SH-SY5Y (cell line): ENCODE measurements at regions not wholly inside any gene's neighbourhood (a gene's known extent, or its start where the extent isn't known, plus 50 kb on each side); places are given as distances from the start of the nearest gene placed in this dataset.

Experiments used
- GATA2 ChIP-seq: IDR thresholded peaks from 2 replicates; pipeline ENCODE4 v1.6.1; 2011; ENCODE audit warnings: mild to moderate bottlenecking, low read depth, low read length
- GATA3 ChIP-seq: IDR thresholded peaks from 2 replicates; pipeline ENCODE4 v1.6.1; 2011; ENCODE audit warnings: low read depth, mild to moderate bottlenecking, low read length, moderate library complexity

DNA sequence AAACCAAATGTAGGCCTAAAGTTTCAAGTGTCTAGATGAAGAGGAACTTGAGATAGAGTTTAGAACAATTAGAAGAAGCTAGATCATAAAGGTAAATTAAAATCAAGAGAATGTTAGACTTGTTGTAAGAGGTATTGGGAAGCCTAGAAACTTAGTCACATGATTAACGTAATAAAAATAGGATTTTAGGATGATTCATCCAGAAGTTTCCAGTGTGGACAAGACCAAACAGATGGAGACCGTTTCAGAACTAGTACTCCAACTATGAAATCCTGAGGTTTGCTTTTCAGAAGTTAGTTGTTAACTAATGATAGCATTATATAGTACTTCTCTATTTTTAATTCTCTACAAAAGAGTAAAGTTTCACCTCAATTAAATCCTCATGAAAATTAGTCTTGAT is 104.9 kb downstream of the MZT1 start:
- no peak for TF ChIP-seq GATA3
- no peak for TF ChIP-seq GATA2

DNA sequence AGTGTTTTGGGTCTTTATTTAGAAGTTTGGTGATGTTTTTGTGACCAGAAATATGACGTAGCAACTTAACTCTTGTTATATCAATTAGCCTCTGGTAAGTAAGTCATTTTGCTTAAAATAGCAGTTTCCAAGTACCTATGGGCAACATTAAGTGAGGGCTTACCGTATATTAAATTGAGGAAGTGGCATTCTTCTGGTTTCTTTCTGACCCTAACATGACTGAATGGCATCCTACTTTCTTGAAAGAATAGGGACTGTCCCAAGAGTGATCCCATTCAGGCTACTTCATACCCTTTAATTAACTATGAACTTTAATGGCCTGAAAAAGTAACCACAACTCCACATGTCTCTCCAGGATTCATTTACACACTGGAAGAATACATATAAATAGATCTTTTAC is 106.6 kb downstream of the MZT1 start:
- TF ChIP-seq GATA2 = no peak
- TF ChIP-seq GATA3 = no peak

DNA sequence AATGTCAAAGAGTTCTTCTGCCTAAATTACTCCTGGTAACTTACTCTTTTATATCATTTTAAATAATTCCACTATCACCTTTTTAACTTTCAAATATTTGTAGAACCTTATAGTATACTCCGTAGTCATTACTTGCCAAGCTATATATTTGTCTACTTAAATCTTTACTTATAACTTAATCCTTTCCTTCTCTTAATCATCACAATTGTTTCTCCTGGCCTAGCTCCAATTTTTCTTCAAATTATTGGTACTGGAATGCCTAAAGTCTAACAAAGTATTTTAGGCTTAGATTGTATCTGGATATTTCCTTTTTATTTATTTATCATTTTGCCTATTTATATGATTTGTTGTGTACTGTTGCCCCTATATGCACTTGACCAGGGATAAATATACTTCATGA is 109.5 kb downstream of the MZT1 start:
- TF ChIP-seq GATA2 (no peak), GATA3 (no peak)

DNA sequence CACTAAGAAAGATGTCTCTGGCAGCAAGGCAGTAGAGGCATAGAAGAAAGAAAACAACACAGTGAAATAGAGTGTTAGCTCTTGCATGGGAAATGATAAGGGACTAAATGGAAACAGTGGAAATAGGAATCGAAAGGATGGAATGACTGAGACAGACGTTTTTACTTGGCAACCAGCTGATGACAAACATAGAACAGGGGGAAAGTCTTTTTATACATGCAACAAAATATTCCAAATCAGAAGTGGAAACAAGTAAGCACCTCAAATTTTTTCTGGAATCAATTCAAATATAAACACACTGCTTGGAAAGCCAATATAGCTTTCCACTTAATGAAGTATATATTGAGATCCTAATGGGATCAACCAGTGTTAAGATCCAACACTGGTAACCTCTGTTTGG is 110.2 kb downstream of the MZT1 start:
- TF ChIP-seq GATA2 = no peak

DNA sequence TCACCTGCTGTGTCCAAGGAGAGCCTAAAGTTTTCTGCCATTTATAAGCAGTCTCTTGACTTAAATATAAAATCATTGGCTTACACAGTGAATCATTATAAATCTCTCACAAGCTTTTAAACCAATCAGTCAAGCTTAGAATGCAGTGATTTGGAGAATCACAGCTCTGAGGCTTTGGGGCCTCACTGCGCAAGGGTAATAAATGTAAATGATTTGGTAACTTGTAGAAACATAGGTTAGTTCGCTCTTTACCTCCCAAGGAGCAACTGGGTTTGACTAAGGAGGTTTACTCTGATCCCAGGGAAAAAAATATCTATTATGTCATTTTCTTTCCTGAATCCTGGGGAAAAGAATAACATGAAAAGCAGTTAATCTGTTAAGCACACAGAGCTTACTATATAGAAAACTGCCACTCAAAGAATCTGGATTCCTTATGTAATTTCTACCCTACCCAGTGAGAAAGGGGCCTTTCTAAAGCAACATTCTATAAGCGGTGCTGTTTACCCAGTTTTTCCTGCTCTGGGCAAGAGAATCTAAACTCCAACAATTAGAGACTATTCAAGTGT is 128.2 kb downstream of the MZT1 start:
- TF ChIP-seq GATA3 (no peak), GATA2 (no peak)

DNA sequence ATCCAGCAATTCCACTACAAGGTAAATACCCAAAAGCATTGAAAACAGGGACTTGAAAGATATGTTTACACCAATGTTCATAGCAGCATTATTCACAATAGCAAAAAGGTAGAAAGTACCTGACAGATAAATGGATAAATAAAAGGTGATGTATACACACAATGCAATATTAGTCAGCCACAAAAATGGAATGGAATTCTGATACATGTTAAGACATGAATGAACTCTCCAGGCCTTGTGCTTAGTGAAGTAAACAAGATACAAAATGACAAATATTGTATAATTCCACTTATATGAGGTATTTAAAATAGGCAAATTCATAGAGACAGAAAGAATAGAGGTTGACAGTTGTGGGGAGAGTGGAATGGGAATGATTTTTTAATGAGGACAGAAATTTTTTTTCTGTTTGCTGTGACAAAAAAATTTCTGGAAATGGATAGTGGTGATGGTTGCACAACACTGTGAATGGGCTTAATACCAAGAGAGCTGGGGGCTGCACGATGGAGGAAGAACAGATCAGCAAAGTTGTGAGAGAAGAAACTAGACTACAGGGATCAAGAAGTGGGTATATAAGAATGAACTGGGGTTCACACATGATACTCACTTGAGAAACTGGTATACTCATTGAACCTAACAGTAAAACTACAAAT is 137.2 kb downstream of the MZT1 start:
- no peak for TF ChIP-seq GATA2
- no peak for TF ChIP-seq GATA3

DNA sequence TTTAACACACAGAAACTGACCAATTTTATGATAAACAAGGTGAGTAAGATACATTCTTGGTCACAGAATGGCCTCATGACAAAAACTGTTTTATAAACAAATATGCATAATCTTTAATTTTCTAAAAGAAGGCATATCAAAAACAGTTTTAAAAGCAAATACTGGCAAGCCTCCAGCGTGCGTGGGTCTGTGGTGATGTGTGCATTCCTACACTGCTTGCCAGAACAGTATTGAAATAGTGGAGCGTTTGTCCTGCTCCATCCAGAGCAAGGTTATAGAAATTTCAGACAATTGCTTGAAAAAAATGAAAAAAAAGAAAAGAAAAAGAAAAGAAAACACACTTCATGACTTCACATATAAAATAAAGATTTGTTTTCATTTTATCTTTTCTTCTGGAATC is 140.9 kb downstream of the MZT1 start:
- TF ChIP-seq GATA3 (no peak), GATA2 (no peak)

DNA sequence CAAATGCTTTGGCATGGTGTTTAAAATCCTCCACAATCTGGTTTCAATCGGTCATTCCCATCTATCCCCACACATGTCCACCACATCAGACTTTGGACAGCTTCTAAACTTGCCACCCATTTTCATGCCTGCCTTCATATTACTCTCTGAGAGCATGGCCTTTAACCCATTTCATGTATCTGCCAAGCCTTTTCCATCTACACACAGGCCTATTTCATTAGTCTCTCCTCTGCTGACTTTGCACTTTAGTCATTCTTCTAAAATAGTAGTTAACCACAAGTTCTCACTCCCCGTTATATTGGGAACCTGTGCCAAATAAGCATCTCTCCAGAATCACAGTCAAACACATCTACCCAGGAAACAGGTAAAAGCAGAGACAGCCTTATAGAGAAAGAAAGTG is 142.2 kb downstream of the MZT1 start:
- TF ChIP-seq GATA2 = no peak
- TF ChIP-seq GATA3 = no peak

DNA sequence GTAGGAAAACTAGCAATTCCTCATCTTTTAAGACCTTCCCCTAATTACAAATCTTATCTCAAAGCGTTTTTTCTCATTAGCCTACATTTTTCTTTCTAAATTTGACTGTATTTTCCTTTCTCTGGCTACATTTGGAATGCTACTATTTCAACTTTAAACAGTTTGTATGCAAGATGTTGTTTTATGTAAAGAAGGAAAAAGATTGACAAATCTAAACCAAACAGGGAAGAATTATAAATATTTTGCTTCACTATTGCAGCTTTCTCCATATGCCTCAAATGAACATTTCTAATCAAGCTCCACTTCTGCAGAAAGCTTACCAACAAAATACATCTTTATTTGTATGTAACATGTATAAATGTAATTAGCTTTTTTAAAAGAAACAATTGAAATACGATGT is 156.2 kb downstream of the MZT1 start:
- TF ChIP-seq GATA2 (no peak), GATA3 (no peak)

DNA sequence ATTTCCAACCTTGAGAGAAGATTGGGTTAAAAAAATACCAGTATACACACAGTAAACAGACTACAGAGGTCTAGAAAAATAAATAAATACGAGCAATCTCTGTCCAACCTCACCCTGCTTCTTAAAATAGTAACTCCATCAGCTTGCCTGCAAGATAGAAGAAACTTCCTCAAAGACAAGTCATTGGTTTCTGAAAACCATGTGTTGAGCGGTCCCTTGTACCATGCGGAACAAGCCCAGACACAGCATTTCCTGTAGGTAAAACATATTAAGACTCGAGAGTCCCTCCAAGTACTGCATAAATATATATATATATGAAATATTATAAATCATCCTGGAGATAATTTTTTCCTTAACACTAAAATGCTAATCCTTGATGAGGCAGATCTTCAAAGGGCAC is 157.4 kb downstream of the MZT1 start:
- TF ChIP-seq GATA3 = no peak
- TF ChIP-seq GATA2 = no peak

DNA sequence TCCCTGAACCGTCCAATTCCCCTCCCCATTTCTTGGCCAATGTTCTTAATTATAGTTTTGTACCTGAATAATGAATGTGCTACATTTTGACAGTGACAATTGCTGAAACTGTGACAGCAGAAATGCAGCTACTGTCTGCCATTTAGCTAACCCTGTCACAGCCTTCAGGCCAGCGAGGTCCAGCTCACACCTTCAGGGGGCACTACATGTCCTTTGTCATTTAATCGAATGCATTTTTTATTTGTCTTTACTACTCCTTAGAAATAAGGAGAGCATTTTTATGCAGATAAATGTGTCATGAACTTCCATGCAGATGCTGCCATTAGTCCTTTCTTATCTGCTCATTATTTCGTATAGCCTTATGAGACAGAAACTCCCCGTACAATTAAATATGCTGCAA is 159.9 kb downstream of the MZT1 start:
- no peak for TF ChIP-seq GATA2

DNA sequence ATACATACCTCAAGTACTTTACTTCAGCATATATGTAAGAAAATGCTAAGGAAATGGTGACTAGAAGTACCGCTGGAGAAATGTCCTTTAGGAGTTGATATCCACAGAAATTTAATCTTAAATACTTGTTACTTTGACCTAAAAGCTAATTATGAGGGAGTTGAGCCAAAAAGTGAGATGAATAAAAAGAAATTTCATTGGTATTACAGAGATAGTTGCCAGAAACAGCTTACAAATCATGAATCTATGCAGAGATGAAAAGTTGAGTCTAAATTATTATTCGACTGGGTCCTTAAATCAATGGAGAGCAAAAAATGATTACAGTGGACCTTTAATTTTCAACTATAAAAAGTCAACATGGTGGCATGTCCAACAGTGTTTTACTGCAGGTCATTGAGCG is 160.9 kb downstream of the MZT1 start:
- no peak for TF ChIP-seq GATA2
- no peak for TF ChIP-seq GATA3

DNA sequence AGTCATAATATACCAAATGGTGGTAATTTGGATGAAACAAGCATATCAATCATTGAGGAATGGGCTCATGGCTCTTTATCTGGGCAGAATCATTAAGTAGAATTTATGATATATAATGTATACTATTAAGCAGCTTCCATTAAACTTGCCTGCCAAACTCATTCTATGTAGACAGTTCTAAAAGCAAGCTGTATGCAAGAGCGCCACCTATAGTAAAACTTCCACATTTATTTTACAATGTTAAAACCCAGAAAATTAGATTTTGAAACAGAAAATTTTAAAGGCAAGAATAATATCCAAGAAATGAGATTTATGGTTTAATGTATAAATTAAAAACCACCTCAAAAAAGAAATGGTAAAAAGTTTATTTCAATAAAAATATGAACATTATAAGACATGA is 161.5 kb downstream of the MZT1 start:
- TF ChIP-seq GATA3 = no peak
- TF ChIP-seq GATA2 = no peak

DNA sequence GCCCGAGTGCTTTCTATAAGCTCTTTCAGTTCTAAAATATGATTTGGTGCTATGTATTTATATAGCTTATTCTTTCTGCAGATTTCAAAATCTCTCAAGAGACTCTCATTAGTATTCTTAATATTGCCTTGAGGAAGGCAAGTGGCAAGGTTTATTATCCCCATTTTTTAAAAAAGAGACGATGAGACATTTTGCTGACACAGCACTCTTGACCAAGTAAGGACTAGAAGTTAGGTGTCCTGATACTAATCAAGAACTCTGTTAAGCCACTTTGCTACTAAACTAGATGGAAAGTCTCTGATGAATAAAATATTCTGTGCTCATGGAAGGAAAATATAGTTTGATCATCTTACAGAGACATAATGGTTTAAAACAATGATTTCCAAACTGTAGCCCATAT is 164.7 kb downstream of the MZT1 start:
- no peak for TF ChIP-seq GATA3
- no peak for TF ChIP-seq GATA2

DNA sequence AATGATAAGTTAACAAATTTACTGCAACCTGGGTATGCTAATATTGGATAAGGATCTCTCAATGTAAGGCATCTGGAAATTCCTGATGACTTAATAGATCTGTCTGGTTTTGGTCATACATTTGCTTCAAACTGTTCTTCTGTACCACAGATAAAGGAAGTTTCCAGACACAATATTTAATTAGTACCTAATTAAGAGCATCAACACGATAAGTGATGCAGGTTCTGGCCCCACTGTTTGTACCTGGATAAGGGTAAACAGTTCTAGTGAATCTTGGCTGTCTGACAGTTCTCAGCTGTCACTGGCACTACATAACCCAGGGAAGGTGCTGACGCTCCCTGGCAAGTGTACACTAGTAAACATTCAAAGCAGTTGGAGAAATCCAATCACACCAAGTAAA is 165.6 kb downstream of the MZT1 start:
- TF ChIP-seq GATA2 = peak; percentile 82; the same call in 1 of the 2 replicates
- TF ChIP-seq GATA3 = peak; percentile 95

DNA sequence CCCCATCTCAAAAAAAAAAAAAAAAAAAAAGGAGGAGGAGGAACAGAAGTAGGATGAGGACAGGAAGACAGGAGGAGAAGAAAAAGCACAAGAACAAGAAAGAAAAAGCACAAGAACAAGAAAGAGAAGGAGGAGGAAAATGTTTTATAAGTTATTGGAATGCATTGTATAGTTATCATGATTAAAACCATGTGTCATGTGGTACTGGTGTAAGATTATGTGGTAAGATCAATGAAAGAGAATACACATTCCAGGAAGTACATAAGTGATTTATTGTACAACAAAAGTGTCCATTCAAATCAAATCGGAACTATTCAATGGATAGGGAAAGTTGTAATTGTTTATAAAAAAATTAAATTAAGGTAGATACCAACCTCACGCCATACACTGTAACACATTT is 167.7 kb downstream of the MZT1 start:
- no peak for TF ChIP-seq GATA3

DNA sequence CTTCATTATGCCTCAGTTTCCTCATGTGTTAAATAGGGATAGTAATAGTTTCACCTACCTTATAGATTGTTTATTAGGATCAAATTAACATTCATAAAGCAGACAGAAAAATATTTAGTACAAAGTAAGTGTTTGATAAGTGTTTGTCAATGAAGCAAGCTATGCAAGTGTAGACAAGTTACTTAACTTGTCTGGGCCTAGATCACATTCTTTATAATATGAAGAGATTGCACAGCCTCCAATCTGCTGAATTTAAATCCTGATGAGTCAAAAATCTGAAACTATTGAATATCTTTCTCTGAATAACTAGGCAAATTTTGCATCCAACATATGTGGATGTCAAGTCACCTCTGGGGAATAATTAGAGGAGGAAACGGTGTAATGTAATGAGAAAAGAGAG is 170.5 kb downstream of the MZT1 start:
- TF ChIP-seq GATA2 = no peak
- no peak for TF ChIP-seq GATA3
